H9 (cell line): ENCODE measurements at regions not wholly inside any gene's neighbourhood (a gene's known extent, or its start where the extent isn't known, plus 50 kb on each side); places are given as distances from the start of the nearest gene placed in this dataset.

ENCODE experiments used
- DNase-seq: peaks from one replicate; pipeline ENCODE4 v3.0.0-alpha.2; 2017
- H2AFZ ChIP-seq: one replicate; pipeline ENCODE4 v1.6.1; 2013; ENCODE audit warnings: mild to moderate bottlenecking, low read length, control low read depth, moderate library complexity
- H2AK5ac ChIP-seq: 2 replicates; pipeline ENCODE4 v1.6.1; 2013; ENCODE audit warnings: low read length, control low read depth, mixed read lengths; ENCODE audit not compliant: insufficient read length
- H2BK120ac ChIP-seq: one replicate; pipeline ENCODE4 v1.6.1; 2013; ENCODE audit warnings: low read depth, mild to moderate bottlenecking, low read length, control low read depth, inconsistent platforms; ENCODE audit not compliant: poor library complexity, severe bottlenecking
- H2BK12ac ChIP-seq: 2 replicates; pipeline ENCODE4 v1.6.1; 2013; ENCODE audit warnings: low read length, control low read depth, mixed read lengths, low read depth; ENCODE audit not compliant: insufficient read length
- H2BK15ac ChIP-seq: 2 replicates; pipeline ENCODE4 v1.6.1; 2013; ENCODE audit warnings: low read depth, low read length, control low read depth
- H2BK20ac ChIP-seq: one replicate; pipeline ENCODE4 v1.6.1; 2013; ENCODE audit warnings: low read depth, mild to moderate bottlenecking, low read length, control low read depth, inconsistent platforms; ENCODE audit not compliant: poor library complexity, severe bottlenecking
- H2BK5ac ChIP-seq: 2 replicates; pipeline ENCODE4 v1.6.1; 2013; ENCODE audit warnings: low read length, control low read depth, mixed read lengths; ENCODE audit not compliant: insufficient read length
- H3K14ac ChIP-seq: 2 replicates; pipeline ENCODE4 v1.6.1; 2013; ENCODE audit warnings: low read length, control low read depth; ENCODE audit not compliant: insufficient read depth
- H3K18ac ChIP-seq: 2 replicates; pipeline ENCODE4 v1.6.1; 2013; ENCODE audit warnings: low read depth, mild to moderate bottlenecking, mixed read lengths, low read length, control low read depth; ENCODE audit not compliant: insufficient read length
- H3K23ac ChIP-seq: 2 replicates; pipeline ENCODE4 v1.6.1; 2013; ENCODE audit warnings: low read length, control low read depth, mixed read lengths, low read depth; ENCODE audit not compliant: insufficient read length
- H3K23me2 ChIP-seq: 2 replicates; pipeline ENCODE4 v1.6.1; 2013; ENCODE audit warnings: low read depth, mild to moderate bottlenecking, mixed read lengths, low read length, control low read depth; ENCODE audit not compliant: insufficient read length, poor library complexity, severe bottlenecking
- H3K27ac ChIP-seq: 2 replicates; pipeline ENCODE4 v1.5.1; 2013; ENCODE audit warnings: low read length, control low read depth, mixed read lengths, low read depth; ENCODE audit not compliant: insufficient read length
- H3K27me3 ChIP-seq: 2 replicates; pipeline ENCODE4 v1.6.1; 2013; ENCODE audit warnings: low read length, control low read depth, inconsistent platforms; ENCODE audit not compliant: insufficient read depth
- H3K4ac ChIP-seq: 2 replicates; pipeline ENCODE4 v1.6.1; 2013; ENCODE audit warnings: low read depth, mild to moderate bottlenecking, control low read depth, inconsistent platforms, low read length, moderate library complexity
- H3K4me1 ChIP-seq: 2 replicates; pipeline ENCODE4 v1.6.1; 2013; ENCODE audit warnings: low read length, control low read depth, inconsistent platforms; ENCODE audit not compliant: insufficient read depth
- H3K4me2 ChIP-seq: 2 replicates; pipeline ENCODE4 v1.6.1; 2013; ENCODE audit warnings: low read length, control low read depth, mixed read lengths; ENCODE audit not compliant: insufficient read length, insufficient read depth
- H3K56ac ChIP-seq: 2 replicates; pipeline ENCODE4 v1.6.1; 2013; ENCODE audit warnings: low read depth, mild to moderate bottlenecking, mixed read lengths, low read length, control low read depth; ENCODE audit not compliant: insufficient read length
- H3K79me1 ChIP-seq: 2 replicates; pipeline ENCODE4 v1.6.1; 2013; ENCODE audit warnings: low read depth, mild to moderate bottlenecking, moderate library complexity, low read length, control low read depth, inconsistent platforms; ENCODE audit not compliant: insufficient read depth, poor library complexity, severe bottlenecking
- H3K79me2 ChIP-seq: 2 replicates; pipeline ENCODE4 v1.6.1; 2013; ENCODE audit warnings: low read length, control low read depth, inconsistent platforms; ENCODE audit not compliant: insufficient read depth
- H3K9ac ChIP-seq: 2 replicates; pipeline ENCODE4 v1.6.1; 2013; ENCODE audit warnings: low read length, control low read depth, mixed read lengths; ENCODE audit not compliant: insufficient read length; ENCODE audit errors: extremely low read depth
- H3K9me3 ChIP-seq: one replicate; pipeline ENCODE4 v1.6.1; 2013; ENCODE audit warnings: low read depth, low read length, inconsistent platforms; ENCODE audit not compliant: control insufficient read depth
- H3T11ph ChIP-seq: one replicate; pipeline ENCODE4 v1.6.1; 2013; ENCODE audit warnings: mild to moderate bottlenecking, low read length, control low read depth, inconsistent platforms
- H4K20me1 ChIP-seq: one replicate; pipeline ENCODE4 v1.6.1; 2013; ENCODE audit not compliant: control insufficient read depth, insufficient read length, insufficient read depth
- H4K5ac ChIP-seq: 2 replicates; pipeline ENCODE4 v1.6.1; 2013; ENCODE audit warnings: low read depth, mild to moderate bottlenecking, mixed read lengths, low read length, control low read depth; ENCODE audit not compliant: insufficient read length
- H4K8ac ChIP-seq: replicated peaks from 2 replicates; pipeline ENCODE4 v1.6.1; 2013; ENCODE audit warnings: low read length, control low read depth, mixed read lengths, low read depth; ENCODE audit not compliant: insufficient read length
- H4K91ac ChIP-seq: 2 replicates; pipeline ENCODE4 v1.6.1; 2013; ENCODE audit warnings: low read depth, mild to moderate bottlenecking, moderate library complexity, mixed read lengths, low read length, control low read depth; ENCODE audit not compliant: insufficient read length
- H3K27ac Mint-ChIP-seq, 3 experiments: 2 replicates in 2 of 3; 3 replicates in 1 of 3; pipeline ENCODE4 v1.8.0; 2020 to 2021; ENCODE audit warnings: mixed read lengths in 3 of 3, mild to moderate bottlenecking in 1 of 3, moderate library complexity in 1 of 3
- H3K27me3 Mint-ChIP-seq: 2 replicates; pipeline ENCODE4 v1.8.0; 2021; ENCODE audit warnings: low read depth, mild to moderate bottlenecking, moderate library complexity, mixed read lengths
- H3K36me3 Mint-ChIP-seq, 3 experiments: 2 replicates in 2 of 3; 3 replicates in 1 of 3; pipeline ENCODE4 v1.8.0; 2020 to 2021; ENCODE audit warnings: low read depth in 3 of 3, mixed read lengths in 3 of 3; ENCODE audit not compliant: insufficient read depth in 1 of 3
- H3K4me1 Mint-ChIP-seq, 2 experiments: 2 replicates each; pipeline ENCODE4 v1.8.0; 2020; ENCODE audit warnings: mixed read lengths in 2 of 2
- H3K4me3 Mint-ChIP-seq, 2 experiments: 2 replicates in 1 of 2; 3 replicates in 1 of 2; pipeline ENCODE4 v1.8.0; 2020 to 2021; ENCODE audit warnings: mild to moderate bottlenecking in 2 of 2, mixed read lengths in 2 of 2, moderate library complexity in 1 of 2
- H3K9me3 Mint-ChIP-seq, 2 experiments: 2 replicates in 1 of 2; 3 replicates in 1 of 2; pipeline ENCODE4 v1.8.0; 2020; ENCODE audit warnings: mild to moderate bottlenecking in 2 of 2, mixed read lengths in 2 of 2, moderate library complexity in 1 of 2
- CTCF ChIP-seq: fragments of 200-600 bp; sonication (generic); conservative IDR thresholded peaks from 3 replicates; pipeline ENCODE4 v1.8.0; 2021; ENCODE audit warnings: antibody characterized with exemption, mild to moderate bottlenecking
- WGBS: extraction: QIAGEN DNeasy Blood & Tissue Kit; methylation state at CpG from one replicate; pipeline ENCODE4 v1.1.7; 2013; ENCODE audit warnings: missing lambda C conversion rate, low lambda C conversion rate, mixed read lengths; ENCODE audit not compliant: insufficient read length; ENCODE audit errors: extremely low coverage; 5-methylcytosine and 5-hydroxymethylcytosine counted together

GRCh38 chr7:50174948-50175347 lies 81.9 kb upstream of the ZPBP start:
- no peaks in the 10 kb centered on the region for H3K36me3 Mint-ChIP-seq
- H3K56ac ChIP-seq, result no peak overlapping the region
- H4K91ac ChIP-seq, result no peak overlapping the region
- no peak overlapping the region for H3K27ac ChIP-seq
- no peak overlapping the region for H4K8ac ChIP-seq
- H3K4me1 Mint-ChIP-seq, result no peaks in the 10 kb centered on the region
- no peak overlapping the region for H2BK12ac ChIP-seq
- no peak overlapping the region for H3K23ac ChIP-seq
- H4K5ac ChIP-seq, result no peak overlapping the region
- H2BK20ac ChIP-seq, result no peak overlapping the region
- no peaks in the 10 kb centered on the region for H3K79me1 ChIP-seq
- H2BK120ac ChIP-seq, result no peak overlapping the region
- no peak overlapping the region for H3K14ac ChIP-seq
- H3K4me1 ChIP-seq, result no peaks in the 10 kb centered on the region
- H3K4ac ChIP-seq, result no peak overlapping the region
- no peak overlapping the region for H3K4me3 Mint-ChIP-seq
- H3K9ac ChIP-seq, result no peak overlapping the region
- no peaks in the 10 kb centered on the region for H3K79me2 ChIP-seq
- no peak overlapping the region for H2BK5ac ChIP-seq
- no peak overlapping the region for H2AFZ ChIP-seq
- DNase-seq, result no peak
- no peak for TF ChIP-seq CTCF
- no peak overlapping the region for H3K18ac ChIP-seq
- no peak overlapping the region for H2BK15ac ChIP-seq
- no peak overlapping the region for H3K4me2 ChIP-seq
- WGBS, result no CpG with 5 or more reads among the region's 1 CpG
- no peaks in the 10 kb centered on the region for H3K27me3 ChIP-seq
- no peak overlapping the region for H2AK5ac ChIP-seq
- H3K27ac Mint-ChIP-seq, result no peak overlapping the region
- H3T11ph ChIP-seq, result no peak overlapping the region
- no peaks in the 10 kb centered on the region for H3K23me2 ChIP-seq
- no peaks in the 10 kb centered on the region for H3K9me3 Mint-ChIP-seq
- H3K9me3 ChIP-seq, result no peaks in the 10 kb centered on the region
- no peaks in the 10 kb centered on the region for H3K27me3 Mint-ChIP-seq
- H4K20me1 ChIP-seq, result no peaks in the 10 kb centered on the region
